ENCODE measurements at regions not wholly inside any gene's neighbourhood (a gene's known extent, or its start where the extent isn't known, plus 50 kb on each side); places are given as distances from the start of the nearest gene placed in this dataset.

GRCh38 chr6:87939776-87940175 lies 107.9 kb upstream of the SPACA1 start:
- TF ChIP-seq CTCF (IDR thresholded peaks at IDR 0.05): no peak
- TF ChIP-seq EP300 (IDR thresholded peaks at IDR 0.05): no peak
- TF ChIP-seq POLR2A (IDR thresholded peaks at IDR 0.05): no peak
- H3K27me3 ChIP-seq: no peaks in the 10 kb centered on the region
- WGBS, 2 donors: 72 to 96% methylated on average over 1 of the region's 1 CpG
- H3K4me3 ChIP-seq: no peak overlapping the region
- no peak overlapping the region for H3K27ac ChIP-seq
- peaks cover 0 to under 1% (median 0%) of the 10 kb centered on the region in 4 donors for H3K4me1 ChIP-seq
- H3K36me3 ChIP-seq: no peaks in the 10 kb centered on the region
- H3K9me3 ChIP-seq: no peaks in the 10 kb centered on the region
- no peak for DNase-seq (ENCODE audit: low spot score in 2 of 2)

GRCh38 chr6:87938287-87938686 lies 109.4 kb upstream of the SPACA1 start:
- no peak for DNase-seq (ENCODE audit: low spot score in 2 of 2)
- H3K4me1 ChIP-seq: no peaks in the 10 kb centered on the region

GRCh38 chr6:87936065-87936464 lies 111.6 kb upstream of the SPACA1 start:
- Histone ChIP-seq H3K27me3 (no peaks in the 10 kb centered on the region), H3K9me3 (no peaks in the 10 kb centered on the region), H3K36me3 (no peaks in the 10 kb centered on the region), H3K4me3 (no peak overlapping the region), H3K27ac (no peak overlapping the region), H3K4me1 (no peaks in the 10 kb centered on the region)
- TF ChIP-seq POLR2A (IDR thresholded peaks at IDR 0.05) (no peak), EP300 (IDR thresholded peaks at IDR 0.05) (no peak), CTCF (IDR thresholded peaks at IDR 0.05) (no peak)
- WGBS, 2 donors: 81 to 83% methylated on average over 9 of the region's 9 CpGs
- DNase-seq (ENCODE audit: low spot score in 2 of 2): no peak

More at GRCh38 chr6:87938287-87938686, 109.4 kb upstream of the SPACA1 start:
- Histone ChIP-seq H3K4me3 (no peak overlapping the region), H3K36me3 (no peaks in the 10 kb centered on the region), H3K27ac (no peak overlapping the region), H3K27me3 (no peaks in the 10 kb centered on the region), H3K9me3 (no peaks in the 10 kb centered on the region)
- TF ChIP-seq CTCF (IDR thresholded peaks at IDR 0.05): no peak
- TF ChIP-seq POLR2A (IDR thresholded peaks at IDR 0.05): no peak
- TF ChIP-seq EP300 (IDR thresholded peaks at IDR 0.05): no peak
- WGBS, 2 donors: 89 to 92% methylated on average over 4 of the region's 4 CpGs

- 70 to 88% methylated on average over 3 of the region's 3 CpGs for WGBS, 2 donors
- no peaks in the 10 kb centered on the region for H3K36me3 ChIP-seq
- H3K9me3 ChIP-seq: no peaks in the 10 kb centered on the region
- H3K27ac ChIP-seq: no peak overlapping the region
- H3K4me3 ChIP-seq: no peak overlapping the region
- H3K27me3 ChIP-seq: no peaks in the 10 kb centered on the region
- TF ChIP-seq EP300 (IDR thresholded peaks at IDR 0.05): no peak
- TF ChIP-seq POLR2A (IDR thresholded peaks at IDR 0.05): no peak
- TF ChIP-seq CTCF (IDR thresholded peaks at IDR 0.05): no peak
- no peak for DNase-seq (ENCODE audit: low spot score in 2 of 2)
- H3K4me1 ChIP-seq: peaks cover 0 to under 1% (median 0%) of the 10 kb centered on the region in 4 donors
Measured at GRCh38 chr6:87935196-87935595, 112.4 kb upstream of the SPACA1 start.

- H3K4me1 ChIP-seq: peaks cover 0 to 10% (median 2%) of the 10 kb centered on the region in 4 donors
- no peak overlapping the region for H3K4me3 ChIP-seq
- DNase-seq (ENCODE audit: low spot score in 2 of 2): no peak
- H3K27me3 ChIP-seq: no peaks in the 10 kb centered on the region
- no peak for TF ChIP-seq CTCF (IDR thresholded peaks at IDR 0.05)
- TF ChIP-seq POLR2A (IDR thresholded peaks at IDR 0.05): no peak
- no peak for TF ChIP-seq EP300 (IDR thresholded peaks at IDR 0.05)
- no peaks in the 10 kb centered on the region for H3K36me3 ChIP-seq
- 75 to 81% methylated on average over 5 of the region's 5 CpGs for WGBS, 2 donors
- no peaks in the 10 kb centered on the region for H3K9me3 ChIP-seq
- no peak overlapping the region for H3K27ac ChIP-seq
Measured at GRCh38 chr6:87932361-87932760, 115.3 kb upstream of the SPACA1 start.
